T47D (cell line): ENCODE measurements at regions not wholly inside any gene's neighbourhood (a gene's known extent, or its start where the extent isn't known, plus 50 kb on each side); places are given as distances from the start of the nearest gene placed in this dataset.

Experiments used
- DNase-seq, 2 experiments: peaks; one replicate each; pipeline versions ENCODE4 v3.0.0 to v3.0.0-alpha.2; 2011 to 2012; ENCODE audit warnings: low read depth in 1 of 2, low spot score in 1 of 2
- JUND ChIP-seq: IDR thresholded peaks from 2 replicates; pipeline ENCODE4 v1.6.1; 2012; ENCODE audit warnings: low read depth
- in situ Hi-C: cut with HindIII; loops from 2 replicates; pipeline ENCODE4 v1.10.0; 2016; ENCODE audit warnings: low sequenced_read_pairs, low pct_unique_long_range_greater_than_20kb

- in situ Hi-C loops, result no loop called here
- DNase-seq, result peak in 1 of 2 experiments; percentile 5
- no peak for TF ChIP-seq JUND
Measured at GRCh38 chr4:153115322-153116290, 88.6 kb upstream of the TRIM2 start.

- no peak for DNase-seq
- TF ChIP-seq JUND, result no peak
- in situ Hi-C loops, result no loop called here
Measured at GRCh38 chr4:153116291-153116680, 88.0 kb upstream of the TRIM2 start.

- no peak for DNase-seq
- TF ChIP-seq JUND, result no peak
- in situ Hi-C loops, result no loop called here
Measured at GRCh38 chr4:153116801-153117200, 87.4 kb upstream of the TRIM2 start.

GRCh38 chr4:153117554-153117953 lies 86.7 kb upstream of the TRIM2 start:
- TF ChIP-seq JUND, result no peak
- no peak for DNase-seq
- in situ Hi-C loops, result no loop called here

- DNase-seq, result no peak
- no peak for TF ChIP-seq JUND
- in situ Hi-C loops, result no loop called here
Measured at GRCh38 chr4:153119626-153120025, 84.6 kb upstream of the TRIM2 start.

GRCh38 chr4:153120235-153120634 lies 84.0 kb upstream of the TRIM2 start:
- DNase-seq, result no peak
- TF ChIP-seq JUND, result no peak
- in situ Hi-C loops, result no loop called here

GRCh38 chr4:153122855-153123254 lies 81.4 kb upstream of the TRIM2 start:
- in situ Hi-C loops, result no loop called here
- no peak for DNase-seq
- no peak for TF ChIP-seq JUND

- TF ChIP-seq JUND, result no peak
- no peak for DNase-seq
- in situ Hi-C loops, result no loop called here
Measured at GRCh38 chr4:153126137-153126536, 78.1 kb upstream of the TRIM2 start.

- in situ Hi-C loops, result no loop called here
- DNase-seq, result peak; percentile 22 to 78
Measured at GRCh38 chr4:153127760-153128494, 76.3 kb upstream of the TRIM2 start.

GRCh38 chr4:153131596-153131995 lies 72.6 kb upstream of the TRIM2 start:
- no peak for DNase-seq
- in situ Hi-C loops, result no loop called here
- no peak for TF ChIP-seq JUND

More at GRCh38 chr4:153127760-153128494, 76.3 kb upstream of the TRIM2 start:
- no peak for TF ChIP-seq JUND

GRCh38 chr4:153137159-153137558 lies 67.1 kb upstream of the TRIM2 start:
- TF ChIP-seq JUND, result no peak
- no peak for DNase-seq
- in situ Hi-C loops, result no loop called here

- DNase-seq, result no peak
- TF ChIP-seq JUND, result no peak
- in situ Hi-C loops, result no loop called here
Measured at GRCh38 chr4:153137677-153138630, 66.3 kb upstream of the TRIM2 start.
